ENCODE measurements at regions not wholly inside any gene's neighbourhood (a gene's known extent, or its start where the extent isn't known, plus 50 kb on each side); places are given as distances from the start of the nearest gene placed in this dataset.

GRCh38 chr7:114279901-114280300 lies 134.7 kb upstream of the FOXP2 start:
- TF ChIP-seq EZH2 (IDR thresholded peaks at IDR 0.05; ENCODE audit: borderline replicate concordance, low read length) = no peak
- TF ChIP-seq, protein P1, sequence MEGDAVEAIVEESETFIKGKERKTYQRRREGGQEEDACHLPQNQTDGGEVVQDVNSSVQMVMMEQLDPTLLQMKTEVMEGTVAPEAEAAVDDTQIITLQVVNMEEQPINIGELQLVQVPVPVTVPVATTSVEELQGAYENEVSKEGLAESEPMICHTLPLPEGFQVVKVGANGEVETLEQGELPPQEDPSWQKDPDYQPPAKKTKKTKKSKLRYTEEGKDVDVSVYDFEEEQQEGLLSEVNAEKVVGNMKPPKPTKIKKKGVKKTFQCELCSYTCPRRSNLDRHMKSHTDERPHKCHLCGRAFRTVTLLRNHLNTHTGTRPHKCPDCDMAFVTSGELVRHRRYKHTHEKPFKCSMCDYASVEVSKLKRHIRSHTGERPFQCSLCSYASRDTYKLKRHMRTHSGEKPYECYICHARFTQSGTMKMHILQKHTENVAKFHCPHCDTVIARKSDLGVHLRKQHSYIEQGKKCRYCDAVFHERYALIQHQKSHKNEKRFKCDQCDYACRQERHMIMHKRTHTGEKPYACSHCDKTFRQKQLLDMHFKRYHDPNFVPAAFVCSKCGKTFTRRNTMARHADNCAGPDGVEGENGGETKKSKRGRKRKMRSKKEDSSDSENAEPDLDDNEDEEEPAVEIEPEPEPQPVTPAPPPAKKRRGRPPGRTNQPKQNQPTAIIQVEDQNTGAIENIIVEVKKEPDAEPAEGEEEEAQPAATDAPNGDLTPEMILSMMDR (conservative IDR thresholded peaks at IDR 0.05 in 1 of 2, IDR thresholded peaks at IDR 0.05 in 1 of 2; ENCODE audit: extremely low read depth in 1 of 2, insufficient read depth in 1 of 2, low read depth in 1 of 2, low read length in 2 of 2) = no peak
